GM19035 (cell line): ENCODE measurements at regions not wholly inside any gene's neighbourhood (a gene's known extent, or its start where the extent isn't known, plus 50 kb on each side); places are given as distances from the start of the nearest gene placed in this dataset.
"Not testable (repeated sequence)": the region's sequence is repeated elsewhere in the genome, so short reads cannot be mapped to it uniquely, and the experiment has no call there.

Experiments
- ATAC-seq: cut with Tn5 transposase; IDR thresholded peaks from one replicate; pipeline ENCODE4 v1.9.1; 2021; ENCODE audit not compliant: unreplicated experiment

GRCh38 chr2:81078102-81078501 is 773.5 kb upstream of the LRRTM1 start:
- ATAC-seq, result no peak

GRCh38 chr2:81077396-81077795 is 772.8 kb upstream of the LRRTM1 start:
- ATAC-seq, result no peak

- no peak for ATAC-seq
Observed at GRCh38 chr2:81073412-81073811, 768.9 kb upstream of the LRRTM1 start.

GRCh38 chr2:81068144-81068543 is 763.6 kb upstream of the LRRTM1 start:
- ATAC-seq, result no peak

- no peak for ATAC-seq
Observed at GRCh38 chr2:81061016-81061415, 756.5 kb upstream of the LRRTM1 start.

GRCh38 chr2:81050580-81051095 is 746.1 kb upstream of the LRRTM1 start:
- no peak for ATAC-seq

- ATAC-seq, result no peak
Observed at GRCh38 chr2:81043681-81044080, 739.1 kb upstream of the LRRTM1 start.

GRCh38 chr2:81007104-81007503 is 702.6 kb upstream of the LRRTM1 start:
- no peak for ATAC-seq

GRCh38 chr2:81002906-81003305 is 698.4 kb upstream of the LRRTM1 start:
- no peak for ATAC-seq

GRCh38 chr2:80987466-80987865 is 682.9 kb upstream of the LRRTM1 start:
- ATAC-seq, result no peak

- ATAC-seq, result no peak
Observed at GRCh38 chr2:80969900-80970299, 665.3 kb upstream of the LRRTM1 start.

GRCh38 chr2:80968450-80968849 is 663.9 kb upstream of the LRRTM1 start:
- no peak for ATAC-seq

- ATAC-seq, result no peak
Observed at GRCh38 chr2:80947601-80948130, 643.1 kb upstream of the LRRTM1 start.

- ATAC-seq, result no peak
Observed at GRCh38 chr2:80943487-80943886, 638.9 kb upstream of the LRRTM1 start.

- ATAC-seq, result no peak
Observed at GRCh38 chr2:80942766-80943165, 638.2 kb upstream of the LRRTM1 start.

GRCh38 chr2:80938463-80938862 is 633.9 kb upstream of the LRRTM1 start:
- no peak for ATAC-seq

- not testable (repeated sequence) for ATAC-seq
Observed at GRCh38 chr2:80931820-80932219, 627.3 kb upstream of the LRRTM1 start.

GRCh38 chr2:80930777-80931176 is 626.2 kb upstream of the LRRTM1 start:
- ATAC-seq, result no peak

GRCh38 chr2:80926168-80926567 is 621.6 kb upstream of the LRRTM1 start:
- ATAC-seq, result no peak

GRCh38 chr2:80896576-80896975 is 592.0 kb upstream of the LRRTM1 start:
- ATAC-seq, result no peak

GRCh38 chr2:80894486-80894885 is 589.9 kb upstream of the LRRTM1 start:
- ATAC-seq, result no peak

GRCh38 chr2:80893711-80894110 is 589.2 kb upstream of the LRRTM1 start:
- no peak for ATAC-seq

GRCh38 chr2:80889009-80889408 is 584.5 kb upstream of the LRRTM1 start:
- ATAC-seq, result no peak
